Neural progenitor cell (in vitro differentiated cells): ENCODE measurements at regions not wholly inside any gene's neighbourhood (a gene's known extent, or its start where the extent isn't known, plus 50 kb on each side); places are given as distances from the start of the nearest gene placed in this dataset.

Experiments
- DNase-seq: peaks from one replicate; pipeline ENCODE4 v3.0.0-alpha.2; 2016; ENCODE audit warnings: low spot score
- H2AFZ ChIP-seq: fragments of 200-600 bp; sonication (generic); replicated peaks from 2 replicates; pipeline ENCODE4 v1.6.1; 2016; ENCODE audit warnings: antibody characterized with exemption
- H3F3A ChIP-seq: fragments of 200-600 bp; sonication (generic); 2 replicates; pipeline ENCODE4 v1.6.1; 2016; ENCODE audit warnings: antibody characterized with exemption, low read depth
- H3K27ac ChIP-seq: fragments of 200-600 bp; sonication (generic); 2 replicates; pipeline ENCODE4 v1.5.1; 2016; ENCODE audit warnings: mild to moderate bottlenecking
- H3K27me3 ChIP-seq: fragments of 200-600 bp; sonication (generic); 2 replicates; pipeline ENCODE4 v1.6.1; 2016; ENCODE audit warnings: mild to moderate bottlenecking, moderate library complexity
- H3K36me3 ChIP-seq: fragments of 200-600 bp; sonication (generic); 2 replicates; pipeline ENCODE4 v1.5.1; 2016
- H3K4me1 ChIP-seq: fragments of 200-600 bp; sonication (generic); 2 replicates; pipeline ENCODE4 v1.6.1; 2016; ENCODE audit warnings: mixed run types
- H3K4me2 ChIP-seq: fragments of 200-600 bp; sonication (generic); 2 replicates; pipeline ENCODE4 v1.6.1; 2016
- H3K4me3 ChIP-seq: fragments of 200-600 bp; sonication (generic); 2 replicates; pipeline ENCODE4 v1.5.1; 2016
- H3K79me2 ChIP-seq: fragments of 200-600 bp; sonication (generic); 2 replicates; pipeline ENCODE4 v1.6.1; 2016; ENCODE audit warnings: low read depth
- H3K9ac ChIP-seq: fragments of 200-600 bp; sonication (generic); 2 replicates; pipeline ENCODE4 v1.6.1; 2016
- H3K9me3 ChIP-seq: fragments of 200-600 bp; sonication (generic); 2 replicates; pipeline ENCODE4 v1.5.1; 2016; ENCODE audit warnings: low read depth
- H4K20me1 ChIP-seq: fragments of 200-600 bp; sonication (generic); 2 replicates; pipeline ENCODE4 v1.6.1; 2016; ENCODE audit warnings: low read depth
- H3K27ac Mint-ChIP-seq: 3 replicates; pipeline ENCODE4 v1.8.0; 2021; ENCODE audit warnings: mixed read lengths
- H3K27me3 Mint-ChIP-seq: 2 replicates; pipeline ENCODE4 v1.8.0; 2022; ENCODE audit warnings: low read depth, mild to moderate bottlenecking, inconsistent platforms, moderate library complexity, mixed read lengths; ENCODE audit not compliant: insufficient read depth
- H3K36me3 Mint-ChIP-seq: 3 replicates; pipeline ENCODE4 v1.8.0; 2021; ENCODE audit warnings: mixed read lengths
- H3K4me1 Mint-ChIP-seq: 3 replicates; pipeline ENCODE4 v1.8.0; 2021; ENCODE audit warnings: mixed read lengths
- H3K4me3 Mint-ChIP-seq: 3 replicates; pipeline ENCODE4 v1.8.0; 2021; ENCODE audit warnings: mild to moderate bottlenecking, moderate library complexity, mixed read lengths
- H3K9me3 Mint-ChIP-seq: 3 replicates; pipeline ENCODE4 v1.8.0; 2020; ENCODE audit warnings: mixed read lengths
- CTCF ChIP-seq: fragments of 200-600 bp; sonication (generic); IDR thresholded peaks from 2 replicates; pipeline ENCODE4 v1.5.1; 2017; ENCODE audit warnings: antibody characterized with exemption, mild to moderate bottlenecking
- EZH2 ChIP-seq: fragments of 200-600 bp; sonication (generic); IDR thresholded peaks from 2 replicates; pipeline ENCODE4 v1.6.1; 2017; ENCODE audit warnings: antibody characterized with exemption, mild to moderate bottlenecking, moderate library complexity
- EZH2phosphoT487 ChIP-seq: fragments of 200-600 bp; sonication (generic); IDR thresholded peaks from 2 replicates; pipeline ENCODE4 v1.6.1; 2017; ENCODE audit warnings: antibody characterized with exemption

DNA sequence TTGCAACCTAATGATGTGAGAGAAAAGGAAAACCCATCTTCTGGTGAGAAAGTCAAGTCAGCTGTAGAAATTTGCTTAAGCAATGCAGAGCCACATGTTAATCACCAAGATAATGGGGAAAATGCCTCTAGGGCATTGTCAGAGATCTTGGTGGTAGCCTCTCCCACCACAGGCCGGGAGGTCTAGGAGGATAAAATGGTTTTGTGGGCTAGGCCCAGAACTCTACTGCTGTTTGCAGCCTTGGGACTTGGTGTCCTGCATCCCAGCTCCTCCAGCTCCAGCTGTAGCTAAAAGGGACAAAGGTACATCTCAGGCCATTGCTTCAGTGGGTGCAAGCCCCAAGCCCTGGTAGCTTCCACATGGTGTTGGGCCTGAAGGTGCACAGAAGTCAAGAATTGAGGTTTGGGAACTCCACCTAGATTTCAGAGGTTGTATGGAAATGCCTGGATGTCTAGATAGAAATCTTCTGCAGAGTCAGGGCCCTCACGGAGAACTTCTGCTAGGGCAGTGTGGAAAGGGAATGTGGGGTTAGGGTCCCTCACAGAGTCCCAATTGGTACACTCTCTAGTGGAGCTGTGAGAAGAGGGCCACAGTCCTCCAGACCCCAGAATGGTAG, 382.2 kb upstream of the KLHL1 start:
- Histone ChIP-seq H3K27ac (no peak overlapping the region), H3K79me2 (no peaks in the 10 kb centered on the region), H3F3A (no peaks in the 10 kb centered on the region), H3K4me1 (no peaks in the 10 kb centered on the region), H3K4me3 (no peak overlapping the region), H3K36me3 (no peaks in the 10 kb centered on the region), H3K4me2 (no peak overlapping the region), H3K9me3 (no peaks in the 10 kb centered on the region), H4K20me1 (no peaks in the 10 kb centered on the region), H2AFZ (no peak overlapping the region), H3K27me3 (no peaks in the 10 kb centered on the region), H3K9ac (no peak overlapping the region)
- Mint-ChIP-seq H3K27me3 (no peaks in the 10 kb centered on the region), H3K4me3 (no peak overlapping the region), H3K4me1 (no peaks in the 10 kb centered on the region), H3K36me3 (peaks cover 2% of the 10 kb centered on the region), H3K9me3 (peaks cover 23% of the 10 kb centered on the region), H3K27ac (no peak overlapping the region)
- TF ChIP-seq EZH2phosphoT487 (no peak), EZH2 (no peak), CTCF (no peak)
- no peak for DNase-seq

GRCh38 chr13:70484931-70485330, 376.7 kb upstream of the KLHL1 start:
- DNase-seq, result no peak
- Mint-ChIP-seq H3K9me3 (peaks cover 8% of the 10 kb centered on the region), H3K4me1 (no peaks in the 10 kb centered on the region), H3K27ac (no peak overlapping the region), H3K36me3 (peaks cover 2% of the 10 kb centered on the region), H3K27me3 (no peaks in the 10 kb centered on the region), H3K4me3 (no peak overlapping the region)
- TF ChIP-seq EZH2 (no peak), EZH2phosphoT487 (no peak), CTCF (no peak)
- H3K36me3 ChIP-seq, result no peaks in the 10 kb centered on the region
- no peaks in the 10 kb centered on the region for H3K4me1 ChIP-seq
- H3K79me2 ChIP-seq, result no peaks in the 10 kb centered on the region
- no peaks in the 10 kb centered on the region for H3K9me3 ChIP-seq
- H3K27ac ChIP-seq, result no peak overlapping the region
- H3F3A ChIP-seq, result no peaks in the 10 kb centered on the region
- no peaks in the 10 kb centered on the region for H4K20me1 ChIP-seq
- no peak overlapping the region for H2AFZ ChIP-seq
- H3K9ac ChIP-seq, result no peak overlapping the region
- H3K4me2 ChIP-seq, result no peak overlapping the region
- no peak overlapping the region for H3K4me3 ChIP-seq
- no peaks in the 10 kb centered on the region for H3K27me3 ChIP-seq

DNA sequence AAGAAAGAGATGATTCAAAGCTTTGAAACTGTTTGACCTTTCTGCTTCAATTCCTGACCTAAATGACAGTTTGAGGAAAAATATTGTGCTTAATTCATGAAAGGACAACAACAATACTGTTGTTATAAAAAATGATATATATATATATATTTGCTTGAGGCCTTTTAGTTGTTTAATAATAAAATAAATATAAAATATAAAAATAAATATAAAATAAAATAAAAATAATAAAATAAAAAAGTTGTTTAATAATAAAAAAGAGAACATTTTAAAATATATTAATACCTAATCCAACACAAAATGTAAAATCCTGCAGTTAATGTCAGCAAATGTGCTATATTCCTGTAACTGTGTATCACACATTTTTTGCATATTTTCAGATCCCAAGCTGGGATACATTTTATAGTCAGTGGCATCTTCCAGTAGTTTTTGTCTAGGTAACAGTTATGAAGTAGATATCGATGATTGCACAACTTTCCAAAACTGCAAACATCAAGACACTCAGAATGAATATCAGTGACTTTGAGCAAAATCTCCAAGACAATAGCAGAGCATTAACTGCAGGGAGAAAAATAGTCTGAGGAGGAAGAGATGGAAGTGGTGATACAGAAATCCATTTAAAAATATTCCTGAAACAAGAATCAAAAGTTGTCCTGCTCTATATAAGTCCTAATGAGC, 375.5 kb upstream of the KLHL1 start:
- Histone ChIP-seq H3K27me3 (no peaks in the 10 kb centered on the region), H3K4me3 (no peak overlapping the region)

More for the DNA sequence above, 375.5 kb upstream of the KLHL1 start:
- H3K4me1 ChIP-seq, result no peaks in the 10 kb centered on the region
- H2AFZ ChIP-seq, result no peak overlapping the region
- no peak overlapping the region for H3K9ac ChIP-seq
- Mint-ChIP-seq H3K4me1 (no peaks in the 10 kb centered on the region), H3K9me3 (no peaks in the 10 kb centered on the region), H3K27ac (no peak overlapping the region), H3K36me3 (no peaks in the 10 kb centered on the region), H3K27me3 (no peaks in the 10 kb centered on the region), H3K4me3 (no peak overlapping the region)
- DNase-seq, result no peak
- H3F3A ChIP-seq, result no peaks in the 10 kb centered on the region
- no peaks in the 10 kb centered on the region for H3K79me2 ChIP-seq
- no peak overlapping the region for H3K4me2 ChIP-seq
- no peak overlapping the region for H3K27ac ChIP-seq
- TF ChIP-seq EZH2, result no peak
- no peak for TF ChIP-seq EZH2phosphoT487
- TF ChIP-seq CTCF, result no peak
- no peaks in the 10 kb centered on the region for H3K9me3 ChIP-seq
- H4K20me1 ChIP-seq, result no peaks in the 10 kb centered on the region
- no peaks in the 10 kb centered on the region for H3K36me3 ChIP-seq
